ENCODE measurements at regions not wholly inside any gene's neighbourhood (a gene's known extent, or its start where the extent isn't known, plus 50 kb on each side); places are given as distances from the start of the nearest gene placed in this dataset.

- H2AFZ ChIP-seq (ENCODE audit: low read length), result no peak overlapping the region
- H3K27ac ChIP-seq (ENCODE audit: low read depth, low read length), result no peak overlapping the region
- TF ChIP-seq HDAC6 (IDR thresholded peaks at IDR 0.05; ENCODE audit: low read depth, low read length) (no peak), KDM5A (IDR thresholded peaks at IDR 0.05; ENCODE audit: low read length) (no peak), GABPA (IDR thresholded peaks at IDR 0.05; ENCODE audit: borderline replicate concordance, insufficient read depth, low read length) (no peak), SIRT6 (IDR thresholded peaks at IDR 0.05; ENCODE audit: low read length) (no peak), RBBP5 (IDR thresholded peaks at IDR 0.05; ENCODE audit: borderline replicate concordance, low read depth, low read length) (no peak), RFX5 (IDR thresholded peaks at IDR 0.05; ENCODE audit: borderline replicate concordance, low read depth, low read length) (no peak), POLR2AphosphoS5 (IDR thresholded peaks at IDR 0.05; ENCODE audit: low read depth, low read length) (no peak), CTCF (IDR thresholded peaks at IDR 0.05; ENCODE audit: control extremely low read depth in 1 of 3, insufficient read depth in 1 of 3, low read depth in 1 of 3, low read length in 3 of 3) (no peak)
- no peak overlapping the region for H3K4me2 ChIP-seq (ENCODE audit: insufficient read depth in 1 of 2, low read depth in 2 of 2, low read length in 2 of 2)
- H3K27me3 ChIP-seq (replicated peaks in 1 of 4; ENCODE audit: control insufficient read depth in 3 of 4, extremely low read depth in 1 of 4, insufficient read depth in 3 of 4, low read length in 3 of 4), result no peaks in the 10 kb centered on the region
- 91% methylated on average over 8 of the region's 8 CpGs; no CpG with 5 or more reads in 1 of the 2 experiments for WGBS, 2 experiments (ENCODE audit: extremely low coverage in 1 of 2, insufficient coverage in 1 of 2, insufficient read length in 1 of 2, insufficient replicate concordance in 2 of 2, low coverage in 1 of 2, low lambda C conversion rate in 2 of 2, missing lambda C conversion rate in 1 of 2)
- H2BK15ac ChIP-seq (ENCODE audit: low read length), result no peak overlapping the region
- H4K20me1 ChIP-seq (replicated peaks in 1 of 2; ENCODE audit: control insufficient read depth in 1 of 2, insufficient read depth in 2 of 2, low read length in 2 of 2), result no peaks in the 10 kb centered on the region
- H2BK120ac ChIP-seq (replicated peaks; ENCODE audit: low read depth, low read length), result no peak overlapping the region
- FAIRE-seq (no peak), DNase-seq (ENCODE audit: low read depth in 1 of 2, low spot score in 2 of 2) (no peak)
- no peak overlapping the region for H4K91ac ChIP-seq (replicated peaks; ENCODE audit: insufficient read length, low read length)
- ChIA-PET POLR2A (ENCODE audit: partially characterized antibody) (no interaction called here), CTCF (ENCODE audit: partially characterized antibody) (interaction anchor here (0.6 to 2.6 kb wide), 6 partner anchors 72 to 653 kb away, joined by 3 to 19 read pairs (median 4); no protein-coding TSS in a partner anchor)
- no peak overlapping the region for H3K56ac ChIP-seq (replicated peaks; ENCODE audit: insufficient read length, low read depth, low read length)
- H2AK5ac ChIP-seq (ENCODE audit: low read depth, low read length), result no peak overlapping the region
- no peak overlapping the region for H4K8ac ChIP-seq (ENCODE audit: extremely low read depth, insufficient read depth, low read length)
- no peaks in the 10 kb centered on the region for H3K23me2 ChIP-seq (ENCODE audit: low read depth, low read length)
- H3K79me1 ChIP-seq (ENCODE audit: low read depth, low read length), result no peaks in the 10 kb centered on the region
- no peaks in the 10 kb centered on the region for H3K9me3 ChIP-seq (ENCODE audit: insufficient read depth in 2 of 2, low read depth in 1 of 2, low read length in 1 of 2)
- no peak overlapping the region for H2BK12ac ChIP-seq (ENCODE audit: low read depth, low read length)
- no peak overlapping the region for H3K23ac ChIP-seq (ENCODE audit: insufficient read length)
- H3K14ac ChIP-seq (ENCODE audit: insufficient read length), result no peak overlapping the region
- no peak overlapping the region for H2BK20ac ChIP-seq (ENCODE audit: low read length)
- no peaks in the 10 kb centered on the region for H3K4me1 ChIP-seq (replicated peaks in 1 of 4; ENCODE audit: control insufficient read depth in 3 of 4, insufficient read depth in 4 of 4, low read length in 3 of 4)
- H3K36me3 ChIP-seq (ENCODE audit: control insufficient read depth in 2 of 4, insufficient read depth in 4 of 4, low read length in 3 of 4), result no peaks in the 10 kb centered on the region
- no peak overlapping the region for H3K4me3 ChIP-seq (ENCODE audit: extremely low read depth in 1 of 4, insufficient read depth in 2 of 4, low read depth in 3 of 4, low read length in 4 of 4)
- H3K79me2 ChIP-seq (ENCODE audit: control insufficient read depth in 1 of 2, insufficient read depth in 2 of 2, low read length in 2 of 2), result no peaks in the 10 kb centered on the region
- H4K5ac ChIP-seq (ENCODE audit: insufficient read length, low read depth, low read length), result no peak overlapping the region
- no peak overlapping the region for H3K4ac ChIP-seq (replicated peaks; ENCODE audit: insufficient read length, low read depth, low read length)
- H3K9ac ChIP-seq (replicated peaks in 1 of 4; ENCODE audit: extremely low read depth in 1 of 4, low read depth in 3 of 4, low read length in 3 of 4), result no peak overlapping the region
- H2BK5ac ChIP-seq (ENCODE audit: low read depth, low read length), result no peak overlapping the region
- H3K18ac ChIP-seq (ENCODE audit: extremely low read depth, low read length), result no peak overlapping the region
Observed at GRCh38 chr9:91028166-91028827, 226.7 kb downstream of the SYK start.
